ENCODE measurements at regions not wholly inside any gene's neighbourhood (a gene's known extent, or its start where the extent isn't known, plus 50 kb on each side); places are given as distances from the start of the nearest gene placed in this dataset.

- no peak for ATAC-seq (ENCODE audit: low read depth)
- Histone ChIP-seq H3K36me3 (ENCODE audit: low read depth) (no peaks in the 10 kb centered on the region), H3K27ac (ENCODE audit: poor library complexity, severe bottlenecking) (no peak overlapping the region), H3K4me3 (ENCODE audit: severe bottlenecking) (no peak overlapping the region), H3K27me3 (ENCODE audit: insufficient read depth, poor library complexity, severe bottlenecking) (no peaks in the 10 kb centered on the region), H3K4me1 (ENCODE audit: insufficient read depth, poor library complexity, severe bottlenecking) (no peaks in the 10 kb centered on the region), H3K9me3 (ENCODE audit: severe bottlenecking) (no peaks in the 10 kb centered on the region)
- no peak for TF ChIP-seq CTCF (IDR thresholded peaks at IDR 0.05; ENCODE audit: poor library complexity, severe bottlenecking)
- DNase-seq (ENCODE audit: low spot score): no peak
Observed at GRCh38 chr9:90469435-90469834, 173.2 kb downstream of the DIRAS2 start.

- H3K9me3 ChIP-seq (ENCODE audit: severe bottlenecking): no peaks in the 10 kb centered on the region
- DNase-seq (ENCODE audit: low spot score) (no peak), ATAC-seq (ENCODE audit: low read depth) (no peak)
- H3K27ac ChIP-seq (ENCODE audit: poor library complexity, severe bottlenecking): no peak overlapping the region
- no peaks in the 10 kb centered on the region for H3K27me3 ChIP-seq (ENCODE audit: insufficient read depth, poor library complexity, severe bottlenecking)
- H3K4me1 ChIP-seq (ENCODE audit: insufficient read depth, poor library complexity, severe bottlenecking): no peaks in the 10 kb centered on the region
- H3K36me3 ChIP-seq (ENCODE audit: low read depth): no peaks in the 10 kb centered on the region
- TF ChIP-seq CTCF (IDR thresholded peaks at IDR 0.05; ENCODE audit: poor library complexity, severe bottlenecking): no peak
- H3K4me3 ChIP-seq (ENCODE audit: severe bottlenecking): no peak overlapping the region
Observed at GRCh38 chr9:90469865-90470387, 172.7 kb downstream of the DIRAS2 start.

DNA sequence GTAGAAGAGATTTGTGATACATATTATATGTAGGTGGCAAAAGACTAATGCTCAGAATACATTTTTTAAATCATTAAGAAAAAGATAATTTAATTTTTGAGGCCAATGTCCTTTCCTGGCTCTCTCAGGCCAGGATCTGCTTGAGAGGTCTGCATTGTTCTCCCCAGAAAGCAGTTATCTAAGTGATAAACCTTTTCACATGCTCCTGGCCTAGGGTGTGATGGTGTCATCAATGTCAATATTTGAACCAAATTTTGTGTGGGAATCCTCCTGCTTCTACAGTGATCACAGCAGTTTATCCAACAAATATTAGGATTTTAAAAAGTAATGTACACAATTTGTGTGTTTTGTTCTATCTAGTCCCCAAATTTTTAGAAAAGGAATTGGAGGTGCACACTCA lies 166.6 kb downstream of the DIRAS2 start:
- Histone ChIP-seq H3K36me3 (ENCODE audit: low read depth) (no peaks in the 10 kb centered on the region), H3K27me3 (ENCODE audit: insufficient read depth, poor library complexity, severe bottlenecking) (peaks cover 23% of the 10 kb centered on the region), H3K4me1 (ENCODE audit: insufficient read depth, poor library complexity, severe bottlenecking) (no peaks in the 10 kb centered on the region), H3K27ac (ENCODE audit: poor library complexity, severe bottlenecking) (no peak overlapping the region), H3K9me3 (ENCODE audit: severe bottlenecking) (no peaks in the 10 kb centered on the region), H3K4me3 (ENCODE audit: severe bottlenecking) (no peak overlapping the region)
- no peak for TF ChIP-seq CTCF (IDR thresholded peaks at IDR 0.05; ENCODE audit: poor library complexity, severe bottlenecking)
- DNase-seq (ENCODE audit: low spot score): no peak
- ATAC-seq (ENCODE audit: low read depth): no peak

DNA sequence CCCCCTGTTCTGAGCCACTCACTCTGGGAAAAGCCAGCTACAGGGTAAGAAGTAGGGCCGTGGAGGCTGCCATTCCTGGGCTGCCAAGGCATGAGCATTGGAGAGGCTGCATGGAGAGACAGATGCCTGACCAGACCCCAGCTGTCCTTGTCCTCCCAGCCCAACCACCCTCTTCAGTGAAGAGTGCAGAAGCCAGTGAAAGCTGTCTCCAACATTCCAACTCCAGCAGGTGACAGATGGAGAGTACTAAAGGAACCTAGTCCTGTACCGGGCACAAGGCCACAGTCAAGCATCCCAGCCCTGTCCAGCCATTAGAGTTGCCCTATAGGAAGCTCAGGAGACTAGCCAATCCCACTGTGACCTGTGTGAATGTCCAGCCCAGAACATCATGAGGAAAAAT lies 165.1 kb downstream of the DIRAS2 start:
- DNase-seq (ENCODE audit: low spot score): no peak
- Histone ChIP-seq H3K36me3 (ENCODE audit: low read depth) (no peaks in the 10 kb centered on the region), H3K9me3 (ENCODE audit: severe bottlenecking) (no peaks in the 10 kb centered on the region), H3K27me3 (ENCODE audit: insufficient read depth, poor library complexity, severe bottlenecking) (peaks cover 23% of the 10 kb centered on the region), H3K4me3 (ENCODE audit: severe bottlenecking) (no peak overlapping the region), H3K4me1 (ENCODE audit: insufficient read depth, poor library complexity, severe bottlenecking) (no peaks in the 10 kb centered on the region), H3K27ac (ENCODE audit: poor library complexity, severe bottlenecking) (no peak overlapping the region)
- no peak for ATAC-seq (ENCODE audit: low read depth)
- TF ChIP-seq CTCF (IDR thresholded peaks at IDR 0.05; ENCODE audit: poor library complexity, severe bottlenecking): no peak

- Histone ChIP-seq H3K27ac (ENCODE audit: poor library complexity, severe bottlenecking) (no peak overlapping the region), H3K9me3 (ENCODE audit: severe bottlenecking) (no peaks in the 10 kb centered on the region), H3K36me3 (ENCODE audit: low read depth) (no peaks in the 10 kb centered on the region), H3K4me1 (ENCODE audit: insufficient read depth, poor library complexity, severe bottlenecking) (no peaks in the 10 kb centered on the region), H3K4me3 (ENCODE audit: severe bottlenecking) (no peak overlapping the region), H3K27me3 (ENCODE audit: insufficient read depth, poor library complexity, severe bottlenecking) (peaks cover 23% of the 10 kb centered on the region)
- DNase-seq (ENCODE audit: low spot score): no peak
- ATAC-seq (ENCODE audit: low read depth): no peak
- TF ChIP-seq CTCF (IDR thresholded peaks at IDR 0.05; ENCODE audit: poor library complexity, severe bottlenecking): no peak
Observed at GRCh38 chr9:90478821-90479220, 163.8 kb downstream of the DIRAS2 start.
